ENCODE measurements at regions not wholly inside any gene's neighbourhood (a gene's known extent, or its start where the extent isn't known, plus 50 kb on each side); places are given as distances from the start of the nearest gene placed in this dataset.

- Histone ChIP-seq H3K4me3 (ENCODE audit: low read length) (no peak overlapping the region), H3K27ac (ENCODE audit: low read length) (no peak overlapping the region), H3K36me3 (ENCODE audit: control insufficient read depth, insufficient read depth, low read length) (no peaks in the 10 kb centered on the region), H3K4me1 (ENCODE audit: control insufficient read depth, insufficient read depth, low read length) (no peaks in the 10 kb centered on the region), H3K27me3 (ENCODE audit: control insufficient read depth, insufficient read depth, low read length) (no peaks in the 10 kb centered on the region), H3K9me3 (ENCODE audit: control insufficient read depth, insufficient read depth, low read length) (no peaks in the 10 kb centered on the region)
- Mint-ChIP-seq H3K4me3 (no peak overlapping the region), H3K4me1 (no peaks in the 10 kb centered on the region), H3K27me3 (ENCODE audit: low read depth in 2 of 2) (no peaks in the 10 kb centered on the region), H3K9me3 (peaks cover 6 to 9% of the 10 kb centered on the region in 2 donors), H3K36me3 (no peaks in the 10 kb centered on the region), H3K27ac (no peak overlapping the region)
- TF ChIP-seq, protein P1, sequence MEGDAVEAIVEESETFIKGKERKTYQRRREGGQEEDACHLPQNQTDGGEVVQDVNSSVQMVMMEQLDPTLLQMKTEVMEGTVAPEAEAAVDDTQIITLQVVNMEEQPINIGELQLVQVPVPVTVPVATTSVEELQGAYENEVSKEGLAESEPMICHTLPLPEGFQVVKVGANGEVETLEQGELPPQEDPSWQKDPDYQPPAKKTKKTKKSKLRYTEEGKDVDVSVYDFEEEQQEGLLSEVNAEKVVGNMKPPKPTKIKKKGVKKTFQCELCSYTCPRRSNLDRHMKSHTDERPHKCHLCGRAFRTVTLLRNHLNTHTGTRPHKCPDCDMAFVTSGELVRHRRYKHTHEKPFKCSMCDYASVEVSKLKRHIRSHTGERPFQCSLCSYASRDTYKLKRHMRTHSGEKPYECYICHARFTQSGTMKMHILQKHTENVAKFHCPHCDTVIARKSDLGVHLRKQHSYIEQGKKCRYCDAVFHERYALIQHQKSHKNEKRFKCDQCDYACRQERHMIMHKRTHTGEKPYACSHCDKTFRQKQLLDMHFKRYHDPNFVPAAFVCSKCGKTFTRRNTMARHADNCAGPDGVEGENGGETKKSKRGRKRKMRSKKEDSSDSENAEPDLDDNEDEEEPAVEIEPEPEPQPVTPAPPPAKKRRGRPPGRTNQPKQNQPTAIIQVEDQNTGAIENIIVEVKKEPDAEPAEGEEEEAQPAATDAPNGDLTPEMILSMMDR (IDR thresholded peaks at IDR 0.05): no peak
- ATAC-seq (no peak), DNase-seq (no peak)
- intact Hi-C loops (cut with micrococcal nuclease): no loop called here
These were observed 579.3 kb downstream of the TLR4 start for GRCh38 chr9:118283488-118283887.

GRCh38 chr9:118290116-118290515 is 585.9 kb downstream of the TLR4 start:
- Mint-ChIP-seq H3K9me3 (peaks cover 7 to 11% of the 10 kb centered on the region in 2 donors), H3K27ac (no peak overlapping the region), H3K4me1 (no peaks in the 10 kb centered on the region), H3K36me3 (no peaks in the 10 kb centered on the region), H3K27me3 (ENCODE audit: low read depth in 2 of 2) (no peaks in the 10 kb centered on the region), H3K4me3 (no peak overlapping the region)
- Histone ChIP-seq H3K4me1 (ENCODE audit: control insufficient read depth, insufficient read depth, low read length) (no peaks in the 10 kb centered on the region), H3K27me3 (ENCODE audit: control insufficient read depth, insufficient read depth, low read length) (no peaks in the 10 kb centered on the region), H3K9me3 (ENCODE audit: control insufficient read depth, insufficient read depth, low read length) (no peaks in the 10 kb centered on the region), H3K27ac (ENCODE audit: low read length) (no peak overlapping the region), H3K36me3 (ENCODE audit: control insufficient read depth, insufficient read depth, low read length) (no peaks in the 10 kb centered on the region), H3K4me3 (ENCODE audit: low read length) (no peak overlapping the region)
- WGBS (ENCODE audit: insufficient coverage): 61% methylated on average over 3 of the region's 3 CpGs
- no peak for ATAC-seq
- intact Hi-C loops (cut with micrococcal nuclease): no loop called here
- TF ChIP-seq, protein P1 (IDR thresholded peaks at IDR 0.05): no peak
- no peak for DNase-seq

DNA sequence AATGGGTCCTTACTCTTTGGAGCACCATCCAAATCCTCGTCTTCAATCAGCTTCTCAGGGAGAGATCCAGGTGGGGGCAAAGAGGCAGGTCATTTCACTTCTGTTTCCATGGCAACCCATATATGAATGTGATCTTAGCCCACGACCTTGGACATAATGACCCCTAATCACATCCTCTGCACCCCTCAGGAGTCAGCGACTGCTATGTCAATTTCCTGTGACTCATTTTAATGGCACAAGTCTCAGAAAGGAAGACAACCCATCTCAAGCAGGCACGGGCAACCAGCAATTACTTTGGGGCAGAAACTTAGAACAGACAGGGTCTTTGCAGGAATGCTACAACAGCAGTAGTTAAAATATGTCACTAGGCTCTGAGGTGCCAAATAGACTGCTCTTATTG is 591.2 kb downstream of the TLR4 start:
- Mint-ChIP-seq H3K27me3 (ENCODE audit: low read depth in 2 of 2) (no peaks in the 10 kb centered on the region), H3K4me1 (no peaks in the 10 kb centered on the region), H3K36me3 (no peaks in the 10 kb centered on the region), H3K4me3 (no peak overlapping the region), H3K27ac (no peak overlapping the region), H3K9me3 (peaks cover 9 to 10% of the 10 kb centered on the region in 2 donors)
- TF ChIP-seq, protein P1 (IDR thresholded peaks at IDR 0.05): no peak
- H3K4me1 ChIP-seq (ENCODE audit: control insufficient read depth, insufficient read depth, low read length): no peaks in the 10 kb centered on the region
- no peak overlapping the region for H3K4me3 ChIP-seq (ENCODE audit: low read length)
- intact Hi-C loops (cut with micrococcal nuclease): no loop called here
- no peak for DNase-seq
- H3K27ac ChIP-seq (ENCODE audit: low read length): no peak overlapping the region
- H3K36me3 ChIP-seq (ENCODE audit: control insufficient read depth, insufficient read depth, low read length): no peaks in the 10 kb centered on the region
- no peak for ATAC-seq
- no peaks in the 10 kb centered on the region for H3K9me3 ChIP-seq (ENCODE audit: control insufficient read depth, insufficient read depth, low read length)
- WGBS (ENCODE audit: insufficient coverage): 54% methylated on average over 4 of the region's 4 CpGs
- H3K27me3 ChIP-seq (ENCODE audit: control insufficient read depth, insufficient read depth, low read length): no peaks in the 10 kb centered on the region

DNA sequence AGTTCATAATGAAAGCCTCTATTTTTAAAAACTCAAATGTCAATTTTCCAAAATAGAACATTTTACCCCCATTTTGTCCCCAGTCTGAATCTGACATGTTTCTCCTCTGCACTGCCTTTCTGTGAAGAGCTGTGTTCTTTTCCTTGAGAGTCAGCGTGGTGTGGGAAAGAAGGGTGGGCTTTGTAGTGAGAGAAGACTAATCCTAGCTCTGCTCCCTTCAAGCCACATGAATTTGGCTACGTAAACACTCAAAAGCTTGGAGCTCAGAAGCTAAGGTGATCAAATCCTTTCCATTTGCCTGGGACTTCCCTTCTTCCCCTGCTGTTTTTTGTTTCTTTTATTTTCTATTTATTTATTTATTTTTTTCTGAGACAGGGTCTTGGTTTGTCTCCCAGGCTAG is 598.5 kb downstream of the TLR4 start:
- Mint-ChIP-seq H3K4me1 (no peaks in the 10 kb centered on the region), H3K27me3 (ENCODE audit: low read depth in 2 of 2) (no peaks in the 10 kb centered on the region), H3K4me3 (no peak overlapping the region), H3K36me3 (no peaks in the 10 kb centered on the region), H3K27ac (no peak overlapping the region), H3K9me3 (peaks cover 6 to 14% of the 10 kb centered on the region in 2 donors)
- H3K4me1 ChIP-seq (ENCODE audit: control insufficient read depth, insufficient read depth, low read length): no peaks in the 10 kb centered on the region
- H3K27ac ChIP-seq (ENCODE audit: low read length): no peak overlapping the region
- intact Hi-C loops (cut with micrococcal nuclease): no loop called here
- no peaks in the 10 kb centered on the region for H3K36me3 ChIP-seq (ENCODE audit: control insufficient read depth, insufficient read depth, low read length)
- H3K27me3 ChIP-seq (ENCODE audit: control insufficient read depth, insufficient read depth, low read length): no peaks in the 10 kb centered on the region
- WGBS (ENCODE audit: insufficient coverage): 100% methylated on average over 1 of the region's 2 CpGs
- ATAC-seq: no peak
- no peak for DNase-seq
- H3K9me3 ChIP-seq (ENCODE audit: control insufficient read depth, insufficient read depth, low read length): no peaks in the 10 kb centered on the region
- no peak overlapping the region for H3K4me3 ChIP-seq (ENCODE audit: low read length)
- TF ChIP-seq, protein P1 (IDR thresholded peaks at IDR 0.05): no peak

Data from natural killer cell (primary cell).